AG04450 (cell line): ENCODE measurements at regions not wholly inside any gene's neighbourhood (a gene's known extent, or its start where the extent isn't known, plus 50 kb on each side); places are given as distances from the start of the nearest gene placed in this dataset.

ENCODE experiments used
- CTCF ChIA-PET: fragments of 300-600, 350-600 bp; formaldehyde crosslinking; extraction: SDS; loops from one replicate; lab custom pipeline; 2022; ENCODE audit warnings: antibody characterized with exemption, inconsistent platforms; lab: Charles Lee
- POLR2A ChIA-PET: fragments of 350-600 bp; formaldehyde crosslinking; extraction: SDS; loops from one replicate; lab custom pipeline; 2021; ENCODE audit warnings: antibody characterized with exemption, inconsistent platforms; lab: Yijun Ruan, JAX
- DNase-seq: peaks from one replicate; pipeline ENCODE4 v3.0.0-alpha.2; 2011; ENCODE audit warnings: low read depth, low spot score
- H3K27ac ChIP-seq: one replicate; pipeline ENCODE4 v1.5.1; 2012; ENCODE audit warnings: low read depth, low read length, control low read depth
- H3K27me3 ChIP-seq: one replicate; pipeline ENCODE4 v1.6.0; 2012; ENCODE audit warnings: low read length; ENCODE audit not compliant: control insufficient read depth, insufficient read depth
- H3K4me3 ChIP-seq: 2 replicates; pipeline ENCODE4 v1.5.1; 2011; ENCODE audit warnings: mild to moderate bottlenecking, low read depth, low read length, control low read depth
- H3K9me3 ChIP-seq: 2 replicates; pipeline ENCODE4 v1.5.1; 2012; ENCODE audit warnings: low read length; ENCODE audit not compliant: control insufficient read depth, insufficient read depth
- TF ChIP-seq, protein P1 (sequence below): IDR thresholded peaks from 2 replicates; pipeline ENCODE4 v1.5.1; 2011; ENCODE audit warnings: low read depth, low read length, control low read depth, inconsistent platforms

DNA sequence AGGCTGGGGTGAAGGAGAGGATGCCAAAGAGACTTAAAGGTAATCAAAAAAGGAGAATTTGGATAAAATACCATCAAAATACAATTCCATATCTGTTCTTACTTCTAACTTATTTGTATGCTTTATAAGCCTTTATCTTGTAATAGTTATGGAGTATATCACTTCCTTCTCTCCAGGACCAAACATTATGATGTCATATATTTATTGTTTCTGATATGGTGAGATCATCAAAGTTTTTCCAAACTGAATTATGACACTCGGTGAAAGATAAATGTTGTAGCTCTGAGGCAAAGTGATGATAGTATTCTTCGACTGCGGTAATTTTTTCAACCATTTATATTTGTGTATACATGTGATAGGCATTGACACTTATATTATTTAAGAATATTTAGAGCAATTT lies 619.3 kb upstream of the TECRL start:
- Histone ChIP-seq H3K4me3 (no peak overlapping the region), H3K9me3 (peaks cover 3% of the 10 kb centered on the region; the same call in 1 of the 2 replicates), H3K27me3 (no peaks in the 10 kb centered on the region), H3K27ac (no peak overlapping the region)
- ChIA-PET CTCF (no interaction called here), POLR2A (no interaction called here)
- TF ChIP-seq, protein P1, sequence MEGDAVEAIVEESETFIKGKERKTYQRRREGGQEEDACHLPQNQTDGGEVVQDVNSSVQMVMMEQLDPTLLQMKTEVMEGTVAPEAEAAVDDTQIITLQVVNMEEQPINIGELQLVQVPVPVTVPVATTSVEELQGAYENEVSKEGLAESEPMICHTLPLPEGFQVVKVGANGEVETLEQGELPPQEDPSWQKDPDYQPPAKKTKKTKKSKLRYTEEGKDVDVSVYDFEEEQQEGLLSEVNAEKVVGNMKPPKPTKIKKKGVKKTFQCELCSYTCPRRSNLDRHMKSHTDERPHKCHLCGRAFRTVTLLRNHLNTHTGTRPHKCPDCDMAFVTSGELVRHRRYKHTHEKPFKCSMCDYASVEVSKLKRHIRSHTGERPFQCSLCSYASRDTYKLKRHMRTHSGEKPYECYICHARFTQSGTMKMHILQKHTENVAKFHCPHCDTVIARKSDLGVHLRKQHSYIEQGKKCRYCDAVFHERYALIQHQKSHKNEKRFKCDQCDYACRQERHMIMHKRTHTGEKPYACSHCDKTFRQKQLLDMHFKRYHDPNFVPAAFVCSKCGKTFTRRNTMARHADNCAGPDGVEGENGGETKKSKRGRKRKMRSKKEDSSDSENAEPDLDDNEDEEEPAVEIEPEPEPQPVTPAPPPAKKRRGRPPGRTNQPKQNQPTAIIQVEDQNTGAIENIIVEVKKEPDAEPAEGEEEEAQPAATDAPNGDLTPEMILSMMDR, result no peak
- DNase-seq, result no peak

DNA sequence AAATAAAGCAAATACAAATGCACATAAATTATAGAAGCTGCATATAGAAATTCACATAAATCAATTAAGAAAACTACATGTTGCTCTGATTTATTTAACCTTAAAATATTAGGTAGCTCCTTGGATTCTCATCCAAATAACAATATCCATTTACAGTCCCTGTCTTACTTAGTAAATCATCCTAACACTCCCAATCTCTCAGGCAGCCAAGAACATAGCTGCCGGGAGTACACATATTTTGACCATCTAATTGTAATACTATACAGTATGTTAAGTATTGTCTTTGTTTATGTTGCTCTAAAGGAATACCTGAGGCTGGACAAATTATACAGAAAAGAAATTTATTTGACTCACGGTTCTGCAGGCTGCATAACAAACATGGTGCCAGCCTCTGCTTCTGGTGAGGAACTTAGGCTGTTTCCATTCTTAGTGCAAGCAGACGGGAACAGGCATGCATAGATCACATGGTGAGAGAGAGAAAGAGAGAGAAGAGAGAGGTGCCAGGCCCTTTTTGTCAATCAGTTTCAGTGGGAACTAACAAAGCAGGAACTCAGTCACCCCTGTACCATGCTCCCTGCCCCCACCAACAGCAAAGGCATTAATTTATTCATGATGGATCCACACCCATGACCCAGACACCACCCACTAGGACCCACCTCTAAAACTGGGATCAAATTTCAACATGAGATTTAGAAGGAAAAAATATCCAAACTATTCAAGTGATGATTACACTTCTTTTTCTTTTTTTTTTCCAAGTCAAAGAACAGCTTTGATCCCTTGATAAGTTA lies 614.8 kb upstream of the TECRL start:
- H3K9me3 ChIP-seq, result no peaks in the 10 kb centered on the region; the same call in 1 of the 2 replicates
- CTCF ChIA-PET, result no interaction called here
- POLR2A ChIA-PET, result no interaction called here
- TF ChIP-seq, protein P1, result no peak
- H3K27ac ChIP-seq, result no peak overlapping the region
- no peak overlapping the region for H3K4me3 ChIP-seq
- H3K27me3 ChIP-seq, result no peaks in the 10 kb centered on the region
- no peak for DNase-seq

DNA sequence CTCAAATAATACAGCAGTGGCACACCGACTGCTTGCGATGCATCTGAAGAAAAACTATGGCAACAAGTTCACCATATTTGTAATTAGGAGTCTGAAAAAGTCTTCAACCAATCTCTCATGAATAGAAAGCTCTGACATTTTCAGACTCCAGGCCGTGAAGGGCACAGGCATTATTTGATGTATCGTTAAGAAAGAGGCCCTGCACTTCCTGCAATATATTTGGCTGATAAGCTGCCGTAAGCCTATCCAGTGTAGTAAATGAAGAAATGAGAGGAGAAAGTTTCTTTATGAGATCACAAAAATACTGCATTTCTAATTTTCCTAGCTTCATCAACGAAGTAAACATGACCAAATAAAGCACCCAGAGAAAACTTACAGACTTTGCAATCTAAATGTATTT lies 613.8 kb upstream of the TECRL start:
- H3K27me3 ChIP-seq, result no peaks in the 10 kb centered on the region
- TF ChIP-seq, protein P1, result no peak
- ChIA-PET CTCF (no interaction called here), POLR2A (no interaction called here)
- DNase-seq, result no peak
- H3K9me3 ChIP-seq, result no peaks in the 10 kb centered on the region; the same call in 1 of the 2 replicates
- H3K4me3 ChIP-seq, result no peak overlapping the region
- no peak overlapping the region for H3K27ac ChIP-seq

DNA sequence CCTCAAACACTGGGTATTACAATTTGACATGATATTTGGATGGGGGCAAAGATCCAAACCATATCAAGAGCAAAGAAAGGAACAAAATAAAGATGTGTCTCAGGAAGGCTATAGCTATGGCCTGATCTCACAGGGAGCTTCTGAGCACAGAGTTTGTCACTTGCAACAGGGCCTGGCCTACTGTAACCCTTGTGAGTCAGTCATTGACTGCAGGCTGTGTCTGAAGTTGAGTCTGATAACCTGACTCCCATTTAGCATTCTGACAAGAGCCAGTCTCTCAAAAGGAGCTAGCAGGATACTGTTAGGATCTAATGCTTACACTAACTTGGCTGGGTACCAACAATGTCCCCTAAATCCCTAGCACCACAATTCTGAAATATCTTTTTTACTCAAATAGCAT lies 612.5 kb upstream of the TECRL start:
- CTCF ChIA-PET, result no interaction called here

DNA sequence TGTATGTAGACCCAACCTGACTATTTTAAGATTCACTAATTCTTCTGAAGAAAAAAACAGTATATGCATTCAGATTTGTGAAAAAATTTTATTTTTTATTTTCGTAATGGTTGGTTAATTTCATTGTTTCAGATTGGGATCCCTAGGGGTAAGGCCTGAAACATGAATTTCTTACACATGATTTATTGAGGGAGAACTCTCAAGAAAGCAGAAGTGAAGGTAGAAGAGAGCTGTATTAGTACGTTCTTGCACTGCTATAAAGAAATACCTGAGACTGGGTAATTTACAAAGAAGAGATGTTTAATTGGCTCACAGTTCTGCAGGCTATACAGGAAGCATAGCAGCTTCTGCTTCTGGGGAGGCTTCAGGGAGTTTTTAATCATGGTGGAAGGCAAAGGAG lies 611.9 kb upstream of the TECRL start:
- no peak for DNase-seq
- no peak overlapping the region for H3K27ac ChIP-seq
- TF ChIP-seq, protein P1, result no peak
- H3K4me3 ChIP-seq, result no peak overlapping the region
- CTCF ChIA-PET, result no interaction called here
- no peaks in the 10 kb centered on the region; the same call in 1 of the 2 replicates for H3K9me3 ChIP-seq
- no peaks in the 10 kb centered on the region for H3K27me3 ChIP-seq
- POLR2A ChIA-PET, result no interaction called here

More for the DNA sequence above, 612.5 kb upstream of the TECRL start:
- no peaks in the 10 kb centered on the region; the same call in 1 of the 2 replicates for H3K9me3 ChIP-seq
- no peaks in the 10 kb centered on the region for H3K27me3 ChIP-seq
- TF ChIP-seq, protein P1, result no peak
- H3K27ac ChIP-seq, result no peak overlapping the region
- POLR2A ChIA-PET, result no interaction called here
- no peak for DNase-seq
- no peak overlapping the region for H3K4me3 ChIP-seq
